Lower lobe of right lung (tissue), 2 donors: ENCODE measurements at regions not wholly inside any gene's neighbourhood (a gene's known extent, or its start where the extent isn't known, plus 50 kb on each side); places are given as distances from the start of the nearest gene placed in this dataset.

Source experiments
- ATAC-seq, 2 donors: fragments of 200-7000 bp; cut with Tn5 transposase; one replicate each; pipeline ENCODE4 v1.9.1; 2020 to 2022; ENCODE audit warnings: mild to moderate bottlenecking in 2 of 2, moderate library complexity in 2 of 2
- DNase-seq: peaks from one replicate; pipeline ENCODE4 v3.0.0-alpha.2; 2020
- H3K27ac ChIP-seq: fragments of 200-600 bp; one replicate; pipeline ENCODE4 v1.8.0; 2022
- H3K27me3 ChIP-seq: fragments of 200-600 bp; one replicate; pipeline ENCODE4 v1.8.0; 2022; ENCODE audit warnings: low read depth
- H3K36me3 ChIP-seq: fragments of 200-600 bp; one replicate; pipeline ENCODE4 v1.8.0; 2022; ENCODE audit warnings: mild to moderate bottlenecking
- H3K4me1 ChIP-seq: fragments of 200-600 bp; one replicate; pipeline ENCODE4 v1.8.0; 2022
- H3K4me3 ChIP-seq: fragments of 200-600 bp; one replicate; pipeline ENCODE4 v1.8.0; 2022; ENCODE audit warnings: mild to moderate bottlenecking
- H3K9me3 ChIP-seq: fragments of 200-600 bp; one replicate; pipeline ENCODE4 v1.8.0; 2022
- CTCF ChIP-seq: fragments of 200-600 bp; IDR thresholded peaks from one replicate; pipeline ENCODE4 v1.8.0; 2022; ENCODE audit warnings: antibody characterized with exemption, mild to moderate bottlenecking
- intact Hi-C: fragments of 100-400 bp; cut with DNase I; formaldehyde crosslinking; loops from one replicate; pipeline ENCODE4 v1.11.0; 2022
- donor health status: DM: no; HTN: yes; CAD: no; lungs with severe emphysema.

DNA sequence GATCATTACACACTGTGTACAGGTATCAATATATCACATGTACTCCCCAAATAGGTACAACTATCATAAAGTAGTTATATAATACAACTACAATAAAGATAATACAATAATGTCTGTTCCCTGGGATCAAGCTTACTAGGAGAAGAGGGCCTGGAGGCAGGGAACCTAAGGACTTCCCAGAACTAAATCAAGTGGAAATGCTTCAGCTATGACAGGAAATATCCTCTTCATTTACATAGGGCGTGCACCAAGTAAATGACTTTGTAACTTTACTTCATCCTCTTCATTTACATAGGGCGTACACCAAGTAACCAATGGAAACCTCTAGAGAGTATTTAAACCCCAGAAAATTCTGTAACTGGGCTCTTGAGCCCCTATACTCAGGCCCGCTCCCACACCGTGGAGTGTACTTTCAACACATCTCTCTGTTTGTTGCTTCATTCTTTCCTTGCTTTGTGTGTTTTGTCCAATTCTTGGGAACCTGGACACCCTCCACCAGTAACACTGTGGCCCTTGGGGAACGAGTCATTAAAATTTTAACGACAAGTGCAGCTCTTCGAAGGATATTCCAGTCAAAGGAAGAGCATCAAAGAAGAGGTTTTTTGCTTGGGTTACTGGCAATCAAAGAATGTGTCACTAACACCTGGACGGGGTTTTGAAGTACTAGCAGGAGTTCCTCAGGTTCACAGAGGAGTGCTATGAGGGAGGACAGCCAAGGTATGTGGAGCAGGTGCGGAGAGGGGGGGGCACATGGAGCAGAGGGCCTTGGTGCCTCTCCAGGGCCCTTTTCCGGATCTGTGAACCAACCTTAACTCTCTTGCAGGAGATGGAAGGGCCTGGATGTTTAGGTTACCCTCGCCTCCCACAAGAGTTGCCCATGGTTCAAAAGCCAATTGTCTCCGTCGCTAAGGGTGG is 106.6 kb upstream of the DAP start:
- H3K27ac ChIP-seq: peak overlapping the region; percentile 61
- ATAC-seq: peak; percentile 79 to 81
- H3K4me3 ChIP-seq: no peak overlapping the region
- intact Hi-C loops: no loop called here
- no peaks in the 10 kb centered on the region for H3K36me3 ChIP-seq
- H3K4me1 ChIP-seq: no peaks in the 10 kb centered on the region
- no peaks in the 10 kb centered on the region for H3K27me3 ChIP-seq
- TF ChIP-seq CTCF: no peak
- H3K9me3 ChIP-seq: no peaks in the 10 kb centered on the region
- DNase-seq: no peak

DNA sequence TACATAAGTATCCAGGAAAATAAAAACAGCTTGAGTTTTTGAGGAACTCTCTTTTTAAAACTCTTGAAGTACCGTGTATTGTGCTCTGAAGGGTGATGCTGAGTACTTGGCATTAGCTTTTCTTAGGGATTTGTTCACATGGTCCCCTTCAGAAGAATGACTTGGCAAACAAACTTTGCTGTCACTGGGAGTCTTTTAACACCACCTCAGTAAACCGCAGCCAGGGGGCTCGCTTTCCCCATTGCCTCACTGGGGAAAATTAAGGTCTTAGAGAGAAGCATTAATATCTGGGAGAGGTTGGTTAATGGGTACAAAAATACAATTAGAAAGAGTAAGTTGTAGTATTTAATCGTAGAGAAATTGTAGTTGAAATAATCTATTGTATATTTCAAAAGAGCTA is 105.9 kb upstream of the DAP start:
- Histone ChIP-seq H3K36me3 (no peaks in the 10 kb centered on the region), H3K27ac (peak overlapping the region; percentile 61), H3K27me3 (no peaks in the 10 kb centered on the region), H3K4me3 (no peak overlapping the region), H3K9me3 (no peaks in the 10 kb centered on the region), H3K4me1 (no peaks in the 10 kb centered on the region)
- no peak for TF ChIP-seq CTCF
- intact Hi-C loops: no loop called here
- ATAC-seq (peak; percentile 57 to 75), DNase-seq (no peak)

DNA sequence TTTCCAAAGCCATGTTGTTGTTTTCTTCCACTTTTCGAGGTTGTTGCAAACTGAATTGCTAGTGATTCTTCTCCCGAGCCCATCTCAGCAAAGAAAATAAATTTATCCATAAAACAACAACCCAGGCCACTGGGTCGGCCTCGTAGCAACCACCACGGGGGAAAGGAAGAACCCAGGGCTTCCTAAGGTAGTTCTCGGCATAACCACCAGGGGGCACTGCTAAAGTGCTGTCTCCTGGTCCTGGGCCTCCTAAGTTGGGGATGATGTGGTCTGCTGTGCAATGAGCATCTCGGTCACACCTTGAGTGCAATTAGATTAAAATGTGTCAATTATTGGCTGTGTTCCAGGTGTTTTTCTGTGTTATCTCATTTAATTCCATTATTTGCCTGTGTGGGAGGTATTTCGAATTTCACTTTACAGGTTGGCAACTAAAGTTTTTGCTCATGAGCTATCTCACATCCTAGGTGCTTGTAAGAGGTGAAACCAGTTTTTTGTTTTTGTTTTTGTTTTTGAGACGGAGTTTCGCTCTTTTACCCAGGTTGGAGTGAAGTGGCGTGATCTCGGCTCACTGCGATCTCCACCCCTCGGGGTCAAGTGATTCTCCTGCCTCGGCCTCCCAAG is 102.8 kb upstream of the DAP start:
- Histone ChIP-seq H3K4me1 (no peaks in the 10 kb centered on the region), H3K27me3 (no peaks in the 10 kb centered on the region), H3K27ac (no peak overlapping the region), H3K36me3 (no peaks in the 10 kb centered on the region), H3K4me3 (no peak overlapping the region), H3K9me3 (no peaks in the 10 kb centered on the region)
- no peak for DNase-seq
- peak; percentile 85 for TF ChIP-seq CTCF
- peak; percentile 46 to 63 for ATAC-seq
- intact Hi-C loops: no loop called here

- no peak for TF ChIP-seq CTCF
- no peak for DNase-seq
- intact Hi-C loops: no loop called here
Measured at GRCh38 chr5:10862085-10862484, 101.1 kb upstream of the DAP start.

GRCh38 chr5:10861423-10861790 is 100.4 kb upstream of the DAP start:
- ATAC-seq: no peak
- peaks cover 16% of the 10 kb centered on the region for H3K27me3 ChIP-seq
- TF ChIP-seq CTCF: no peak
- H3K27ac ChIP-seq: no peak overlapping the region
- H3K4me1 ChIP-seq: no peaks in the 10 kb centered on the region
- H3K9me3 ChIP-seq: no peaks in the 10 kb centered on the region
- no peak overlapping the region for H3K4me3 ChIP-seq
- intact Hi-C loops: no loop called here
- no peaks in the 10 kb centered on the region for H3K36me3 ChIP-seq
- no peak for DNase-seq

More at GRCh38 chr5:10862085-10862484, 101.1 kb upstream of the DAP start:
- no peak for ATAC-seq
- H3K4me3 ChIP-seq: no peak overlapping the region
- no peaks in the 10 kb centered on the region for H3K4me1 ChIP-seq
- H3K36me3 ChIP-seq: no peaks in the 10 kb centered on the region
- H3K27ac ChIP-seq: no peak overlapping the region
- H3K9me3 ChIP-seq: no peaks in the 10 kb centered on the region
- H3K27me3 ChIP-seq: peaks cover 13% of the 10 kb centered on the region
